B cell (primary cell): ENCODE measurements at regions not wholly inside any gene's neighbourhood (a gene's known extent, or its start where the extent isn't known, plus 50 kb on each side); places are given as distances from the start of the nearest gene placed in this dataset.

Source experiments
- EZH2 ChIP-seq: IDR thresholded peaks from 2 replicates; pipeline ENCODE4 v1.6.1; 2012; ENCODE audit warnings: borderline replicate concordance, low read depth, mild to moderate bottlenecking, moderate library complexity, low read length; ENCODE audit not compliant: insufficient read depth, poor library complexity, severe bottlenecking
- TF ChIP-seq, protein P1 (sequence below): fragments of 200-600 bp; IDR thresholded peaks from one replicate; pipeline ENCODE4 v1.8.0; 2022; ENCODE audit warnings: antibody characterized with exemption, mild to moderate bottlenecking

GRCh38 chr2:234555616-234556249 is 58.9 kb upstream of the ARL4C start:
- TF ChIP-seq, protein P1, sequence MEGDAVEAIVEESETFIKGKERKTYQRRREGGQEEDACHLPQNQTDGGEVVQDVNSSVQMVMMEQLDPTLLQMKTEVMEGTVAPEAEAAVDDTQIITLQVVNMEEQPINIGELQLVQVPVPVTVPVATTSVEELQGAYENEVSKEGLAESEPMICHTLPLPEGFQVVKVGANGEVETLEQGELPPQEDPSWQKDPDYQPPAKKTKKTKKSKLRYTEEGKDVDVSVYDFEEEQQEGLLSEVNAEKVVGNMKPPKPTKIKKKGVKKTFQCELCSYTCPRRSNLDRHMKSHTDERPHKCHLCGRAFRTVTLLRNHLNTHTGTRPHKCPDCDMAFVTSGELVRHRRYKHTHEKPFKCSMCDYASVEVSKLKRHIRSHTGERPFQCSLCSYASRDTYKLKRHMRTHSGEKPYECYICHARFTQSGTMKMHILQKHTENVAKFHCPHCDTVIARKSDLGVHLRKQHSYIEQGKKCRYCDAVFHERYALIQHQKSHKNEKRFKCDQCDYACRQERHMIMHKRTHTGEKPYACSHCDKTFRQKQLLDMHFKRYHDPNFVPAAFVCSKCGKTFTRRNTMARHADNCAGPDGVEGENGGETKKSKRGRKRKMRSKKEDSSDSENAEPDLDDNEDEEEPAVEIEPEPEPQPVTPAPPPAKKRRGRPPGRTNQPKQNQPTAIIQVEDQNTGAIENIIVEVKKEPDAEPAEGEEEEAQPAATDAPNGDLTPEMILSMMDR: no peak
- TF ChIP-seq EZH2: no peak
